ENCODE measurements at regions not wholly inside any gene's neighbourhood (a gene's known extent, or its start where the extent isn't known, plus 50 kb on each side); places are given as distances from the start of the nearest gene placed in this dataset.

- no peaks in the 10 kb centered on the region for H3K79me1 ChIP-seq (ENCODE audit: low read depth in 1 of 2, low read length in 2 of 2)
- no peak overlapping the region for H2BK15ac ChIP-seq (ENCODE audit: low read depth, low read length)
- WGBS, 2 experiments (ENCODE audit: extremely low coverage in 2 of 2, insufficient read length in 1 of 2) = no CpG with 5 or more reads among the region's 5 CpGs
- no peak overlapping the region for H3K18ac ChIP-seq (ENCODE audit: low read depth, low read length)
- H3K4ac ChIP-seq (ENCODE audit: low read depth, low read length) = no peak overlapping the region
- no peak overlapping the region for H2AFZ ChIP-seq (replicated peaks; ENCODE audit: low read length, poor library complexity)
- in situ Hi-C loops (cut with MboI; ENCODE audit: low sequenced_read_pairs) (no loop called here), intact Hi-C loops (cut with micrococcal nuclease) (no loop called here), dilution Hi-C loops (cut with HindIII; ENCODE audit: low sequenced_read_pairs, unreplicated experiment) (no loop called here)
- BruUV-seq (replicated peaks) = no TSS peak
- H2BK120ac ChIP-seq (ENCODE audit: low read depth, low read length) = no peak overlapping the region
- H4K20me1 ChIP-seq (ENCODE audit: insufficient read depth, low read length) = no peaks in the 10 kb centered on the region
- no peak for DNase-seq
- no peak overlapping the region for H2AK9ac ChIP-seq (replicated peaks; ENCODE audit: low read depth, low read length, poor library complexity)
- ATAC-seq (ENCODE audit: low read depth) = no peak
- H4K91ac ChIP-seq (ENCODE audit: insufficient read depth, low read depth, low read length) = no peak overlapping the region
- H3K4me3 ChIP-seq (ENCODE audit: insufficient read depth, low read depth, low read length) = no peak overlapping the region
- ChIA-PET POLR2A (ENCODE audit: unreplicated experiment) (no interaction called here), CTCF (no interaction called here)
- H3K4me2 ChIP-seq (ENCODE audit: low read depth, low read length) = no peak overlapping the region
- peaks cover 21% of the 10 kb centered on the region for H3K9me3 ChIP-seq (ENCODE audit: control insufficient read depth, insufficient read depth, low read length)
- H3K23ac ChIP-seq (ENCODE audit: low read depth, low read length) = no peak overlapping the region
- no peak overlapping the region for H2BK20ac ChIP-seq (ENCODE audit: low read depth, low read length)
- H3K36me3 ChIP-seq (ENCODE audit: control insufficient read depth, insufficient read depth, low read length) = no peaks in the 10 kb centered on the region
- H2AK5ac ChIP-seq (ENCODE audit: low read depth, low read length) = no peak overlapping the region
- no peak overlapping the region for H3K56ac ChIP-seq (ENCODE audit: extremely low read depth, insufficient read depth, low read length)
- no peak overlapping the region for H2BK5ac ChIP-seq (ENCODE audit: low read depth, low read length, poor library complexity, severe bottlenecking)
- no peak overlapping the region for H3K9ac ChIP-seq (ENCODE audit: low read depth, low read length)
- H3K9me1 ChIP-seq (ENCODE audit: insufficient read depth, low read length) = no peaks in the 10 kb centered on the region
- no peak overlapping the region for H3K27ac ChIP-seq (ENCODE audit: insufficient read depth, low read length)
- no peak overlapping the region for H4K8ac ChIP-seq (ENCODE audit: low read depth in 2 of 2, low read length in 2 of 2)
- no peaks in the 10 kb centered on the region for H3K27me3 ChIP-seq (ENCODE audit: control insufficient read depth, insufficient read depth, low read length)
- H3K4me1 ChIP-seq (ENCODE audit: control insufficient read depth, insufficient read depth, low read length) = no peaks in the 10 kb centered on the region
- no peak overlapping the region for H4K5ac ChIP-seq (ENCODE audit: low read depth, low read length)
- no peak overlapping the region for H3K14ac ChIP-seq (replicated peaks; ENCODE audit: low read depth, low read length)
- TF ChIP-seq MAZ (IDR thresholded peaks at IDR 0.05; ENCODE audit: borderline replicate concordance, low read depth, low read length) (no peak), CTCF (conservative IDR thresholded peaks at IDR 0.05; ENCODE audit: low read depth, low read length) (no peak), BHLHE40 (IDR thresholded peaks at IDR 0.05; ENCODE audit: low read depth, low read length) (no peak), RAD21 (IDR thresholded peaks at IDR 0.05; ENCODE audit: low read length) (no peak), FOS (IDR thresholded peaks at IDR 0.05; ENCODE audit: low read depth, low read length) (no peak), RFX5 (IDR thresholded peaks at IDR 0.05; ENCODE audit: low read depth, low read length) (no peak), USF2 (IDR thresholded peaks at IDR 0.05; ENCODE audit: low read depth, low read length) (no peak), RCOR1 (IDR thresholded peaks at IDR 0.05; ENCODE audit: insufficient replicate concordance, low read length) (no peak), SMC3 (IDR thresholded peaks at IDR 0.05; ENCODE audit: low read depth, low read length) (no peak), ELK1 (IDR thresholded peaks at IDR 0.05; ENCODE audit: borderline replicate concordance, low read depth, low read length) (no peak), POLR2A (IDR thresholded peaks at IDR 0.05; ENCODE audit: low read depth, low read length) (no peak), MXI1 (IDR thresholded peaks at IDR 0.05; ENCODE audit: borderline replicate concordance, low read depth, low read length) (no peak)
Observed at GRCh38 chr7:68423356-68423755, 1174.9 kb upstream of the AUTS2 start.

All from IMR-90 (cell line).